ENCODE measurements at regions not wholly inside any gene's neighbourhood (a gene's known extent, or its start where the extent isn't known, plus 50 kb on each side); places are given as distances from the start of the nearest gene placed in this dataset.

- DNase-seq (ENCODE audit: low read depth in 1 of 2, low spot score in 2 of 2) = no peak
- H2BK5ac ChIP-seq (ENCODE audit: low read depth, low read length) = no peak overlapping the region
- H2AK5ac ChIP-seq (ENCODE audit: low read depth, low read length) = no peak overlapping the region
- no peak overlapping the region for H2BK12ac ChIP-seq (ENCODE audit: low read depth, low read length)
- H3K27me3 ChIP-seq (replicated peaks in 1 of 4; ENCODE audit: control insufficient read depth in 3 of 4, extremely low read depth in 1 of 4, insufficient read depth in 3 of 4, low read length in 3 of 4) = no peaks in the 10 kb centered on the region
- CTCF ChIA-PET (ENCODE audit: partially characterized antibody) = interaction anchor here (1.3 to 3.6 kb wide), 2 partner anchors 298 to 303 kb away, joined by 3 to 15 read pairs; no protein-coding TSS in a partner anchor
- no peak overlapping the region for H3K4me2 ChIP-seq (ENCODE audit: insufficient read depth in 1 of 2, low read depth in 2 of 2, low read length in 2 of 2)
- H2BK120ac ChIP-seq (replicated peaks; ENCODE audit: low read depth, low read length) = no peak overlapping the region
- no peak overlapping the region for H3K14ac ChIP-seq (ENCODE audit: insufficient read length)
- no peak overlapping the region for H4K8ac ChIP-seq (ENCODE audit: extremely low read depth, insufficient read depth, low read length)
- no peaks in the 10 kb centered on the region for H3K79me2 ChIP-seq (ENCODE audit: control insufficient read depth in 1 of 2, insufficient read depth in 2 of 2, low read length in 2 of 2)
- no peak overlapping the region for H2AFZ ChIP-seq (ENCODE audit: low read length)
- no peak overlapping the region for H3K23ac ChIP-seq (ENCODE audit: insufficient read length)
- no peak overlapping the region for H3K56ac ChIP-seq (replicated peaks; ENCODE audit: insufficient read length, low read depth, low read length)
- WGBS, 2 experiments (ENCODE audit: extremely low coverage in 1 of 2, insufficient coverage in 1 of 2, insufficient read length in 1 of 2, insufficient replicate concordance in 2 of 2, low coverage in 1 of 2, low lambda C conversion rate in 2 of 2, missing lambda C conversion rate in 1 of 2) = 97% methylated on average over 2 of the region's 2 CpGs; no CpG with 5 or more reads in 1 of the 2 experiments
- H3K9ac ChIP-seq (replicated peaks in 1 of 4; ENCODE audit: extremely low read depth in 1 of 4, low read depth in 3 of 4, low read length in 3 of 4) = no peak overlapping the region
- H3K79me1 ChIP-seq (ENCODE audit: low read depth, low read length) = no peaks in the 10 kb centered on the region
- H4K5ac ChIP-seq (ENCODE audit: insufficient read length, low read depth, low read length) = no peak overlapping the region
- no peak overlapping the region for H3K18ac ChIP-seq (ENCODE audit: extremely low read depth, low read length)
- no peak overlapping the region for H4K91ac ChIP-seq (replicated peaks; ENCODE audit: insufficient read length, low read length)
- no peak overlapping the region for H3K4ac ChIP-seq (replicated peaks; ENCODE audit: insufficient read length, low read depth, low read length)
- no peak overlapping the region for H3K4me3 ChIP-seq (ENCODE audit: extremely low read depth in 1 of 4, insufficient read depth in 2 of 4, low read depth in 3 of 4, low read length in 4 of 4)
- no peaks in the 10 kb centered on the region for H3K4me1 ChIP-seq (replicated peaks in 1 of 4; ENCODE audit: control insufficient read depth in 3 of 4, insufficient read depth in 4 of 4, low read length in 3 of 4)
- H3K9me3 ChIP-seq (ENCODE audit: insufficient read depth in 2 of 2, low read depth in 1 of 2, low read length in 1 of 2) = no peaks in the 10 kb centered on the region
- no peak overlapping the region for H3K27ac ChIP-seq (ENCODE audit: low read depth, low read length)
- no peaks in the 10 kb centered on the region for H3K36me3 ChIP-seq (ENCODE audit: control insufficient read depth in 2 of 4, insufficient read depth in 4 of 4, low read length in 3 of 4)
- no peak overlapping the region for H2BK15ac ChIP-seq (ENCODE audit: low read length)
- POLR2A ChIA-PET (ENCODE audit: partially characterized antibody) = no interaction called here
- no peaks in the 10 kb centered on the region for H4K20me1 ChIP-seq (replicated peaks in 1 of 2; ENCODE audit: control insufficient read depth in 1 of 2, insufficient read depth in 2 of 2, low read length in 2 of 2)
- peak; percentile 29 to 31 for TF ChIP-seq RAD21 (IDR thresholded peaks at IDR 0.05 in 1 of 2, conservative IDR thresholded peaks at IDR 0.05 in 1 of 2; ENCODE audit: low read depth in 2 of 2, low read length in 2 of 2)
- no peak for TF ChIP-seq GABPA (IDR thresholded peaks at IDR 0.05; ENCODE audit: borderline replicate concordance, insufficient read depth, low read length)
- FAIRE-seq = no peak
- no peaks in the 10 kb centered on the region for H3K23me2 ChIP-seq (ENCODE audit: low read depth, low read length)
- no peak overlapping the region for H2BK20ac ChIP-seq (ENCODE audit: low read length)
These were observed 194.9 kb upstream of the KYNU start for GRCh38 chr2:142682528-142682927.

Measured in H1 (cell line).